Mesothelial cell of epicardium (in vitro differentiated cells): ENCODE measurements at regions not wholly inside any gene's neighbourhood (a gene's known extent, or its start where the extent isn't known, plus 50 kb on each side); places are given as distances from the start of the nearest gene placed in this dataset.

ENCODE experiments used
- DNase-seq, 2 experiments: peaks; one replicate each; pipeline ENCODE4 v3.0.0; 2021; ENCODE audit warnings: low spot score in 2 of 2; ENCODE audit not compliant: unreplicated experiment in 2 of 2
- H3K27ac Mint-ChIP-seq: 2 replicates; pipeline ENCODE4 v1.8.0; 2021; ENCODE audit warnings: mixed read lengths
- H3K27me3 Mint-ChIP-seq: 2 replicates; pipeline ENCODE4 v1.8.0; 2021; ENCODE audit warnings: low read depth, mixed read lengths
- H3K36me3 Mint-ChIP-seq: 2 replicates; pipeline ENCODE4 v1.8.0; 2021; ENCODE audit warnings: mixed read lengths
- H3K4me1 Mint-ChIP-seq: 2 replicates; pipeline ENCODE4 v1.8.0; 2021; ENCODE audit warnings: mixed read lengths
- H3K4me3 Mint-ChIP-seq: 2 replicates; pipeline ENCODE4 v1.8.0; 2021; ENCODE audit warnings: mild to moderate bottlenecking, moderate library complexity, mixed read lengths
- H3K9me3 Mint-ChIP-seq: 2 replicates; pipeline ENCODE4 v1.8.0; 2021; ENCODE audit warnings: mixed read lengths
- TF ChIP-seq, protein P1 (sequence below): fragments of 200-600 bp; sonication (generic); IDR thresholded peaks from one replicate; pipeline ENCODE4 v1.5.0; 2021; ENCODE audit warnings: antibody characterized with exemption; ENCODE audit not compliant: unreplicated experiment

DNA sequence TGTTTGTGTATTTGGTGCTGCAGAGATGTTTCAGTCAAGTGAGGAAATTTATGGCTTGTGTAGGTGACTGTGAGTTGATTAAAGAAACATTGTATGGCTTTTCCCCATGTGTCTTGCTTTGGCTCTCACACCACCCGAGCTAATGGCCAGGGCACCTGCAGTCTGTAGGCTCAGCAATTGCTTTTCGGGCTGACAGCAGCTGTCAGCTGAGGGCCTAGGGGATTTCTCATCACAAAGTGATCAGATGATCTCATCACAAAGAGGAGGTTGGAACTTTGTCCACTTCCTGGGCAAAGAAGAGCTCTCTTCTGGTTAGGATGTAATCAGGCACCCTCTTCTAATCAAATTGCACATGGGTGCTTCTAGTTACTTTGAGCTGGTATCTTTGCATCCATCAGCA is 632.2 kb downstream of the SLC4A3 start:
- Mint-ChIP-seq H3K27me3 (no peaks in the 10 kb centered on the region), H3K9me3 (peaks cover 3% of the 10 kb centered on the region), H3K4me1 (peaks cover 15% of the 10 kb centered on the region), H3K4me3 (no peak overlapping the region), H3K27ac (no peak overlapping the region), H3K36me3 (no peaks in the 10 kb centered on the region)
- TF ChIP-seq, protein P1, sequence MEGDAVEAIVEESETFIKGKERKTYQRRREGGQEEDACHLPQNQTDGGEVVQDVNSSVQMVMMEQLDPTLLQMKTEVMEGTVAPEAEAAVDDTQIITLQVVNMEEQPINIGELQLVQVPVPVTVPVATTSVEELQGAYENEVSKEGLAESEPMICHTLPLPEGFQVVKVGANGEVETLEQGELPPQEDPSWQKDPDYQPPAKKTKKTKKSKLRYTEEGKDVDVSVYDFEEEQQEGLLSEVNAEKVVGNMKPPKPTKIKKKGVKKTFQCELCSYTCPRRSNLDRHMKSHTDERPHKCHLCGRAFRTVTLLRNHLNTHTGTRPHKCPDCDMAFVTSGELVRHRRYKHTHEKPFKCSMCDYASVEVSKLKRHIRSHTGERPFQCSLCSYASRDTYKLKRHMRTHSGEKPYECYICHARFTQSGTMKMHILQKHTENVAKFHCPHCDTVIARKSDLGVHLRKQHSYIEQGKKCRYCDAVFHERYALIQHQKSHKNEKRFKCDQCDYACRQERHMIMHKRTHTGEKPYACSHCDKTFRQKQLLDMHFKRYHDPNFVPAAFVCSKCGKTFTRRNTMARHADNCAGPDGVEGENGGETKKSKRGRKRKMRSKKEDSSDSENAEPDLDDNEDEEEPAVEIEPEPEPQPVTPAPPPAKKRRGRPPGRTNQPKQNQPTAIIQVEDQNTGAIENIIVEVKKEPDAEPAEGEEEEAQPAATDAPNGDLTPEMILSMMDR, result no peak
- no peak for DNase-seq

DNA sequence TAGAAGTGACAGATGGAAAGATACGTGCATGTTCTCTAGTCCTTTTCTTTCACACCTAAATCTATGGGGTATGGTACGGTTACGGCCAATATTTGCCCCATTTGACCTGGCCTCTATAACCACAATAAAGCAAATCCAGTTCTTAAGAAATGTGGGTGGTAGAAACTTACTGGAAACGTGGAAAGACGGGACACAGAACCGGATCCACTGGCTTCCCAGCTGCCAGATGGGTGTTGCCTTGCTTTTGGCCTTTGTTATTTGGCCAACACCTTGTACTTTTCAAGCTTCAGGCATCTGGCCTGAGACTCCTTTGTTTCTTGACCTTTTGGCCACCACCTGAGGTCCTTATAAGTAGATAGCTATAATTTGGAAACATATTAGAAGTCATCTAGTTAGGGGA is 635.9 kb downstream of the SLC4A3 start:
- Mint-ChIP-seq H3K27me3 (no peaks in the 10 kb centered on the region), H3K4me3 (no peak overlapping the region), H3K27ac (no peak overlapping the region), H3K9me3 (no peaks in the 10 kb centered on the region), H3K4me1 (peaks cover 15% of the 10 kb centered on the region), H3K36me3 (no peaks in the 10 kb centered on the region)
- DNase-seq, result no peak
- TF ChIP-seq, protein P1, result no peak

DNA sequence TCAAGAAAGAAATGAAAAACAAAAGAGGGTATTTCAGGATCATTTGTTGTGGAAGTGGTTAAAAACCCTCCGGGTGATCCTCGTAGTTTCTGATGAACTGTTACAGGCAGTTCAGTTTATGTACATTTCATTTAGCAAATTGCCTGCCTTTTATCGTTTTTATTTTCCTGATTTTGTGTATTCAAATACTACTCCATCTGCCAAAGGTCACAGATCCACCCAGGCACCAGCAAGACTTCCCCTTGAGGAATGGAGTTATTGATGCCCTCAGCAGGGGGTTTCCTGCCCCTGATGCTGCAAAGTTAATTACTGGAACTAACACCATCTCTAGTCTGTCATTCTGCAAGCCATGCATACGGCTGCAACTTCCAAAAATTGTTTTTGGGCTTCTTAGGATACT is 641.9 kb downstream of the SLC4A3 start:
- Mint-ChIP-seq H3K27me3 (no peaks in the 10 kb centered on the region), H3K4me1 (peaks cover 14% of the 10 kb centered on the region), H3K36me3 (no peaks in the 10 kb centered on the region), H3K4me3 (no peak overlapping the region), H3K9me3 (no peaks in the 10 kb centered on the region), H3K27ac (no peak overlapping the region)
- TF ChIP-seq, protein P1, result no peak
- no peak for DNase-seq

DNA sequence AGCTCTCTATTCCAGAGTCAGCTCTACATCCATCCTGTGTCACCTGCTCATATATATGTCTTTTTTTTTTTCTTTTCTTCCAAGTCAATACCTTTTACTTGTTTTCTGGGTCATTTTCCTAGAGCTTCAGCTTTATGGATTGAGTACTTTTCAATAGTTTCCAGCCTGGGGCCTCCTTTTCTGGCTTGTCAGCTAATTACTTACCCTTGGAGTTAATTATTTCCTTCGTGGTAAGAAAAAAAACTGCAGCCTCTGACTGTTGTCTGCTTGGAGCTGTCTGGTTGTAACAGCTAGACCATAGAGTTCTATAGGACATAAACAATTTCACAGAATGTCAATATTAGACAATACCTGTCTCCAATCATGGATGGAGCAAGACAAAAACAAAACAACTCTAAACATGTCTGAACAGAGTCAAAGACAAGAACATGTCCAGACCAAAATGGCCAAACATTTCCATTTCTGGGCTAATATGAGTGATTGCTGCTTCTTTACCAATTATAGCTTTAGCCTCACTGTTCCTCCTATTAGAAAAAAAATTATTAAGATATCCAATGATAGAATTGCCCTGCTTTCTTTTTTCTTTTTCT is 643.1 kb downstream of the SLC4A3 start:
- no peak for DNase-seq
- Mint-ChIP-seq H3K9me3 (no peaks in the 10 kb centered on the region), H3K27ac (peak overlapping the region; percentile 43), H3K36me3 (no peaks in the 10 kb centered on the region), H3K27me3 (no peaks in the 10 kb centered on the region), H3K4me1 (peaks cover 13% of the 10 kb centered on the region), H3K4me3 (no peak overlapping the region)
- TF ChIP-seq, protein P1, result no peak

DNA sequence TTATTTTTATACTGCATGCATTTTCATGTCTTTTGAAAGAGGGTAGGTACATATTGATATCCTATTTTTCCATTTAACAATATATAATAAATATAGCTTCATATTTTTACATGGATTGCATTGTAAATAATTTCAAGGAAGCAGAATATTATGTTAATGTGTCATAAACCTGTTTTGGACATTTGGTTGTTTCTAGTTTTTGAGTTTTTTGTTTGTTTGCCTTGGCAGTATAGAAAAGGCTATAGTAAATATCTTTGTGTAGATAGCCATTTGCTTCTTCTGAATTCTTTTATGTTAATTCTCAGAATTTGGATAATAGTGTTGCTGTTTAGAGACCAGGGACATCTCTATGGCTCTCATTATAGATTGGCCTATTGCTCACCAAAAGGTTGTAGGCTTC is 645.2 kb downstream of the SLC4A3 start:
- no peaks in the 10 kb centered on the region for H3K27me3 Mint-ChIP-seq
- TF ChIP-seq, protein P1, result no peak
- no peaks in the 10 kb centered on the region for H3K9me3 Mint-ChIP-seq
- no peak for DNase-seq
- H3K4me3 Mint-ChIP-seq, result no peak overlapping the region
- no peak overlapping the region for H3K27ac Mint-ChIP-seq
- H3K36me3 Mint-ChIP-seq, result no peaks in the 10 kb centered on the region
- H3K4me1 Mint-ChIP-seq, result peaks cover 19% of the 10 kb centered on the region

DNA sequence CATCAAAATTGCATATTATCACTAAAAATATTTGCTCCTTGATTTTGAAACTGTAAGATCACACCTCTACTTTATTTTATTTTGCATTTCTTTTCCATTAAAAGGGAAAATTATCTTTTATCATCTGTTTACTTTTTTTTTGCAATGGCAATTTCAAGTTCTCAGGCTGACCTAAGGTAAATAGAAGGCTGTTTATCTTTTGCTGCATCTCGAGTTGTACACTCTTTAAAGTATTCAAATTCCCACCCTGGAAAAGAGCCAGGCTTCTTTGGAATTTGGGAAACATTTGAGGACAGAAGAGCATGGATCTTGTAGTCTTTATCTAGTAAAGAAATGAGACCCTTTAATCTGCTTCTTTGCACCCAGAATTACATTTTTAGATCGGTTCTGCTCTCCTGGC is 645.7 kb downstream of the SLC4A3 start:
- Mint-ChIP-seq H3K9me3 (no peaks in the 10 kb centered on the region), H3K4me3 (no peak overlapping the region), H3K36me3 (no peaks in the 10 kb centered on the region), H3K27me3 (no peaks in the 10 kb centered on the region), H3K4me1 (peaks cover 19% of the 10 kb centered on the region), H3K27ac (no peak overlapping the region)
- no peak for DNase-seq
- TF ChIP-seq, protein P1, result no peak
